AG20443 (cell line): ENCODE measurements at regions not wholly inside any gene's neighbourhood (a gene's known extent, or its start where the extent isn't known, plus 50 kb on each side); places are given as distances from the start of the nearest gene placed in this dataset.

Experiments used
- DNase-seq: peaks from one replicate; pipeline ENCODE4 v3.0.0; 2012; ENCODE audit warnings: low spot score, mixed read lengths

DNA sequence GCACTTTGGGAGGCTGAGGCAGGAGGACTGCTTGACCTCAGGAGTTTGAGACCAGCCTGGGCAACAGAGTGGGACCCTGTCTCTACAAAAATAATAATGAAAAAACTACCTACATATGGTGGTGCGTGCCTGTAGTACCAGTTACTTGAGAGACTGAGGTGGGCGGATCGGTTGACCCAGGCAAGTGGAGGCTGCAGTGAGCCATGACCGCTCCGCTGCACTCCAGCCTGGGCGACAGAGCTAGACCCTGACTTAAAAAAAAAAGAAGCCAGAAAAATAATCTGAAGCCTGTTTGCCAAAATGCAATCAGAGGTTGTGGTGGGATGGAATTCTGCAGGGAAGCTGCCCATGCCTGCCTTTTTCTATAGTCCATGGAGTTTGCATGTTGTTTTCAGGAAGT lies 50.4 kb upstream of the GGTA1 start:
- DNase-seq = no peak

DNA sequence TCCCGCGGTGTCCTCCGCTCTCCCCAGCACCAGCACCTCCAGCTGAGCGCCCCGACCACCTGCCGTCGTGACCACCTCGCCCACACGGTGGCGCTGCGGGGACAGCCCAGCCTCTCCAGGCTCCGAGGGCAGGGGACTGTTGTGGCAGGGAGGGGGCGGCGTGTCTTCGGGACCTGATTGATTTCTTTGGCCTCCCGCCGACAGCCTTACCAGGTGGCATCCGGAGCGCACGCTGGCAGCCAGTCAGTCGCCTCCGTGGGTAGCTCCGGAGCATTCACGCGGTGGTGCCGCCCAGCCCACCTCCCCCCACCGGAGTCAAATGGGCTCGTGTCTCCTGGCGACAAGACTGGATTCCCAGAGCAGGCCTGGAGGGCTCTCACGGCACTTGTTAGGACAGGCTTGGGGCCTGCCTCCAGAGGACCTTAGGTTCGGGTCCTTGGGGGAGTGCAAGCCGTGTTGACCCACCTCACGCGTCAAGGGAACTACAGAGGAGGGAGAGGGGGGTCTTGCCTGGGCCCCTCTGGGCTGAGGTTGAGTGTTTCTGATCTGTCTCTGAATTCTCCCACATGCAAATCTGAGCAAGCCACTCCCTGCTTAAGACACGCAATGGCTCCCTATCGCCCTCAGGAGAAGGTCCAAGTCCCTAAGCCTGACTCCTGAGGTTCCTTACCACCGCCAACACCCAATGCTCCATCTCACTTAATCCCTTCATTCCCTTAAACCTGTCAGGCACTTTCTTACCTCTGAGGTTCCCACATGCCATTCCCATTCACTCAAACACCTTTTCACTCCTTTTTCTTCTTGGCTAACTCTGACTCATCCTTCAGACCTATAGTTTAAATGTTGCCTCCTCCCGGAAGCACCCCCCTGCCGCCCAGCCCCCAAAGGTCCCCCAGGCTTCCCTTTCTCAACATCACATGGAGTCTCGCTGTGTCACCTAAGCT lies 51.2 kb upstream of the GGTA1 start:
- DNase-seq = peak; percentile 80

DNA sequence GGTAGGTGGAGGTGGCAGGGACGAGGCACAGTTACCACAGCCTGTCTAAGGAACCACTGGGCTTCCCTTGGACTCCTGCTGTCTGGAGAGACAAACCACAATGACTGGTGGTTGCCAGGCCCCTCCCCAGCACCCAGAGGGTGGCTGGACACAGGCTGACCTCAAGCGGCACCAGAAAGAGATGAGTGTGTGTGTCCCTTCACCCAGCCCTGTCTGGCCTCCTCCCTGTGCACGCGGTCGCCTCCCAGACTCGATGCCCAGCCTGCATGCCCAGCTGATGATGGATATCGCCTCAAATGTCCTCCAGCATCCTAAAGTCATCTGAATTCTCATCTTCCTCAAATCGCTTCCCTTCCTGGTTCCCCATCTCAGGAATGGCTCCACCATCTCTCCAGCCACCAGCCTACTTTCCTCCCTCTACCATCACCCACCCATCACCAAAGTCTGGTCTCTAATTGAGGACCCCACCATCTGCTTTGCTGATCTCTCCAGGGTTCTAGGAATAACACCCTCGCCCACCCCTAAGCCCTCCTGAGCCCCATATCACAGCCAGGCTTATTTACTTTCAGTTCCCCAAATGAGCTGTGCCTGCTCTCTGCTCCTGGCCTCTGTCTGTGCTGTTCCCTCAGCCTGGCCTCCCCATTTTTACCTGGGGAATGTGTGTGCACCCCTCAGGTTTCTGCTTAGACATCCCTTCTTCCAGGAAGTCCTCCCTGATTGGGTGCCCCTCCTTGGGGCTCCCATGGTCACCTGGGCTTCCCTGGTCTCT lies 52.5 kb upstream of the GGTA1 start:
- DNase-seq = no peak

DNA sequence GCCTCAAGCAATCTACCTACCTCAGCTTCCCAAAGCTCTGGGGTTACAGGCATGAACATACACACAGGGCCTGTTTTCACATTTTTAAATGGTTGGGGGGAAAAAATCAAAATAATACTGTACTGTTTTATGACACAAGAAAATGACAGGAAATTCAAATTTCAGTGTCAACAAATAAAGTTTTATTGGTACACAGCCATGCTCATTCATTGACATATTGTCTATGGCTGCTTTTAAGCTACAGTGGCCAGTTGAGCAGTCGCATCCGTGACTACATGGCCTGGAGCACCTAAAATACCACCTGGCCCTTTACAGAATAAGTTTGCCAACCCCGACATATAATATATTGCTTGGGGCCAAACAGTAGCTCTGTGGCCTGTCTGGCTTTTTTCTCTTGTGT lies 56.4 kb upstream of the GGTA1 start:
- no peak for DNase-seq

DNA sequence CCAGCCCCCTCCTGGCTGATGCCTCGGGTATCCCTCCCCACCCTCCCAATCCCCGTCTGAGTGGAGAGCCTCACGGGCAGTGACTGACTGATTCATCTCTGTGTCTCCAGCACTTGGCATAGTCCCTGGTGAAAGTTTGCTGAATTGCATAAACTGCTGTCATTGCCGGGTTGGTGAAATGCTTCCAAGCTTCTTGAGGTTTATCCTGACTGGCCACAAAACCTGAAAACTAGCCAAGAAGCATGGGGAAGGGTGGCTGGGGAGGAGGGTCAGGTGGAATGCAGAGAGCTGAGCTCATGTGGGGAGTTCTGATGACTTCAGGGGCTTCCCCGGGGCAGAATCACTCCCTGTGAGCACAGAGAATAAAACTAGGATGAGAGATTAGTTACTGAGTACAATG lies 56.9 kb upstream of the GGTA1 start:
- peak; percentile 87 for DNase-seq

DNA sequence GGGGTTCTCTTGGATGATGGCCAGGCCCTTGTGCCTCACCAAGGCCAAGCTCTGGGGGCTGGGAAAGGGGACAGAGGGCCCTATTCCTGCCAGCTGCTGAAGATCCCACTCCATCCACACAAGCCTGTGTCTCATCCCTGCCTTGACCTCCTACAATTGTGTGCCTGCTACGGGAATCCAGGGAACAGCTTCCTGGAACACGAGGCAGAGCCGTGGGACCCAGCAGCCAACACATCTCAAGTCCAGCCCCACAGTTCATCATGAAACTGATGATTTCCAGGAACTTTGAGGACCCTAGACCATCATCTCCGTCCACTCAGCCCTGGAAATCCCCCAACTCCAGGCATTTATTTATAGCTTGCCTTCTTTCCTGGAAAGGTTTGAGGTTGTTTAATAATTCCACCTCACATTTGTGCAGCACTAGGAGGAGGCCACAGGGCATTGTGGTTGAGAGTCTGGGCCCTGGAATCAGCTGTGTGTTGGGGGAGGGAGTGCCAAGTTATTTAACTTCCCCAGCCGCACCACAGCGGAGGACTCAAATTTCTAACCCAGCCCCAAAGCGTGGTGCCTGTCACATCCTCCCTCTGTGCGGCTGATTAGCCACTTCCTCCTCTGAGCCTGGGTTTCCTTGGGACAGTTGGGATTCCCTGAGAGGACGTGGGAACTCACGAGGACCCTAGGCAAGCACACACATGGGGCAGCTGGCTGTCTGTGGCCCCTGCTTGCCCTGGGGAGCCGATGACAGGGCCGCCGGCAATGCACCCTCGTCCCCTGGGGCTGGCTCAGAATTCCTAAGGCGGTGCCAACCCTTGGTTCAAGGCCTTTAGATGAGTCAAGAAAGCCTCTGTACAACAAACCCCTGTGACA lies 58.2 kb upstream of the GGTA1 start:
- DNase-seq = peak; percentile 90

DNA sequence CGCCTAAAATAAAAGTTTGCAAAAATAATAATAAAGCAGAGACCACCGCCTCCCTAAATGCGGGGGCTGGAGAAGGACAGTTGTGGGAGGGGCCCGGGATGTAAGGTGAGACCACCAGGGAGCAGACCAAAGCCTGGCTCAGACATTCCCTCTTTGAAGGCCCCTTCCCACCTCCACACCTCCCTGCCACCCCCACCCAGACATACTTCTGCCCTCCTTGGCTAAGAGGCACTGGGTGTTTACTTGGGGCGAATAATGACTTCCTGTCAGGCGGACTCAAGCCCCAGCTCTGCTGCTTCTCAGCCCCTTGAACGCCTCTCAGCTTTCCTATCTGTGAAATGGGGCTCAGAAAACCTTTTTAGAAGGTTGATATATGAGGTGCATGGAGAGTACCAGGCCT lies 58.8 kb upstream of the GGTA1 start:
- no peak for DNase-seq

DNA sequence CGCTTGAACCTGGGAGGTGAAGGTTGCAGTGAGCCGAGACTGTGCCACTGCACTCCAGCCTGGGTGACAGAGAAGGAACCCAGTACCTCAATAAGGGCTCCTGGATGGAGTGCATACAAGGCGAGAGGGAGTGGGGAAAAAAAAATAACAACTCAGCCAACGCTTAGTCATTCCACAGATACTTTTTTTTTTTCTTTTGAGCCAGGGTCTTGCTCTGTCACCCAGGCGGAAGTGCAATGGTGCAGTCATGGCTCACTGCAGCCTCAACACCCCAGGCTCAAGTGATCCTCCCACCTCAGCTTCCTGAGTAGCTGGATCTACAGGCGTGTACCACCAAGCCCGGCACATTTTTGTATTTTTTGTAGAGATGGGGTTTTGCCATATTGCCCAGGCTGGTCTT lies 59.5 kb upstream of the GGTA1 start:
- DNase-seq = no peak

DNA sequence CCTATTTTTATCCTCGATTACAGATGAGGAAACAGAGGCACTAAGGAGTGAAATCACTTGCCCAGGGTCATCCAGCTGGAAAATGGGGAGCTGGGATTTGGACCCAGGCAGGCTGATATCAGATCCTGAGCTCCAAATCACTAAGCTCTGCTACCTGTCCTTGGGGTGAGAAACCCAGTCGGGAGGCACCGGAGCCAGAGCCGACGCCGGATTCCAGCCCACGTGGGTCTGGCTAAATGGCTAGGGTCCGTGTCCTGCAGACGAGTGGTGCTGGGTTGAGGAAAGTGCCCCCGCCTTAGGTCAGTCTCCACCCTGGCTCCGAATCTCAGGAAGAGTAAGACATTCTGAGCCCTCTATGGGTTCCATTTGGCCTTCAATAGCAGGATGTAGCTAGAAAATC lies 61.3 kb upstream of the GGTA1 start:
- no peak for DNase-seq

DNA sequence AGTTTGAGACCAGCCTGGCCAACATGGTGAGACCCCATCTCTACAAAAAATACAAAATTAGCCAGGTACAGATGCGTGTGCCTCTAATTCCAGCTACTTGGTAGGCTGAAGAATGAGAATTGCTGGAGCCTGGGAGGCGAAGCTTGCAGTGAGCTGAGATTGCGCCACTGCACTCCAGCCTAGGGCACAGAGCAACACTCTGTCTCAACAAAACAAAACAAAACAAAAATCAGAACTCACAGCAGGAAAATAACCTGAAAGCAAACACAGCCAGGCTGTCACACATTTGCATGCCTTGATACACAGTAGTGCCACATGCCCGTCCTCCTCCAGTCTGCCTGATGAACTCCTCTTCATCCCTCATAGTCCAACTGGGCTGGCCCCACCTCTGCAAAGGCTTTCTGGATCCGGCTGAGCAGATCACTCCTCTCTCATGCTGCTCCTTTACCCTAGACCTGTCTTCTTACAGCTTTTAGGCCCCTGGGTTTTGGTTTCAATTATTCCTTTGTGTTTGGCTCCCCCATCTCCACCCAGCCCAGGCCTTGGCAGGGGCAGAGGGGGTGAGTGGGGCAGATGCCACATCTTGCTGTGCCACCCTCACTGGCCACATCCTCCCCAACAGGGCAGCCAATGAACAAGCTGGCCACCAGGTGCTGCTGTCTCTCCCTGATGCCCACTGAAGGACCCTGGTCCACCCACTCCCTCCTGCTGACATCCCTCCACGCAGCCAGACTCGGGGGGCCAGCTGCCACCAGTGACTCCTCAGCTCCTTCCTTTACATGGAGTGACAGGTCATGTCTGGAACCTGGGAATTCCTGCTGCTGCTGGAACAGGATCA lies 62.0 kb upstream of the GGTA1 start:
- DNase-seq = no peak

DNA sequence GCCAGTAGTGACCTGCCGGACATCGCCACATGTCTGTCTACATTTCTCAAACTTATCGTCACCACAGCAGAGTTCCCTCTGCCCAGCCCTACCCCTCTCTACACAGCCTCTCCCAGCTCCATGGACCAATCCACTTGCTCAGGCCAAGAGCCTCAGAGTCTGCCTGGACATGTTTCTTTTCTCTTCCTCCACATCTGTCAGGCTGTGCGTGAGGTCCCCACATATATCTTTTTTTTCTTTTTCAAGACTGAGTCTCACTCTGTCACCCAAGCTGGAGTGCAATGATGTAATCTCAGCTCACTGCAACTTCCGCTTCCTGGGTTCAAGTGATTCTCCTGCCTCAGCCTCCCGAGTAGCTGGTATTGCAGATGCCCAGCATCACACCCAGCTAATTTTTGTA lies 62.7 kb upstream of the GGTA1 start:
- DNase-seq = no peak

DNA sequence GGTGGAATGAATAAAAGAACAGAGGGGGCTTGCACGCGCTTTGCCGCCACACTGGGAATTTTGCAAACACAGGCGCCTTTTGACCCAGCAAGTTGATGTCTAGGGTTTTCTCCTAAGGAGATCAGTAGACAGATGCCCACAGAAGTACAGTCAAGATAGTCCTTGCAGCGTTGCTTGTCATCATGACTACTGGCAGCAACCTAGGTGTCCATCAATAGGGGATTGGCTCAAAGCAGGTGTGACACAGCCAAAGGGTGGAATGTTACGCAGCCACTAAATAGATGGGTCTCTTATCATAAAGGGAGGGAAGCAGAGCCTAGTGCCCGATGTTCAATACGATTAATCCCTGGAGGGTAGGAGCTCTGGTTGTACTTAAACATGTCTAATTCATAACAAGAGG lies 63.8 kb upstream of the GGTA1 start:
- DNase-seq = no peak

DNA sequence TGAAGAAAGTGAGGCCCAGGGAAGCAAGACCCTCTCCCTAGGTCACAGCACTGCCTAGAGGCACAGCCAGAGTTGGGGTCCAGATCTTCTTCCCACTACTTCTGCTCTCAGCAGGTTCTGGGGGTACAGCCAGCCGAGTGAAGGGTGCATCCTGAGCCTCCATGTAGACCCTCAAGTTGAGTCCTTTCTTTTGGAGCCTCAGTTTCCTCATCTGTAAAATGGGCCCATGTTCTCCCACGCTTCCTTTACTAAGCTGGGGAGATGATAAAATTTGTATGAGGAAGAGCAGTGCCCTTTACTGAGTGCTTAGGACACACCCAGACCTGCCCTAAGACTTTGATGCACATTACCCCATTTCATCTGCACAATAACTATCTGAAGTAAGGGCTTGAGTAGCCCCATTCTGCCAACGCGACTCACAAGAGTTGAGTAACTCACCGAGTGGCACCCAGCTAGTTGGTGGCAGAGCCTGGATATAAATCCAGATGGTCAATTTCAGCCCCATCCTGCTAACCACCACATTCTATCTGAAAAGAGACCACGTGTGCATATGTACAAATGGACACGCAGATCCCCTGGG lies 64.3 kb upstream of the GGTA1 start:
- DNase-seq = no peak

DNA sequence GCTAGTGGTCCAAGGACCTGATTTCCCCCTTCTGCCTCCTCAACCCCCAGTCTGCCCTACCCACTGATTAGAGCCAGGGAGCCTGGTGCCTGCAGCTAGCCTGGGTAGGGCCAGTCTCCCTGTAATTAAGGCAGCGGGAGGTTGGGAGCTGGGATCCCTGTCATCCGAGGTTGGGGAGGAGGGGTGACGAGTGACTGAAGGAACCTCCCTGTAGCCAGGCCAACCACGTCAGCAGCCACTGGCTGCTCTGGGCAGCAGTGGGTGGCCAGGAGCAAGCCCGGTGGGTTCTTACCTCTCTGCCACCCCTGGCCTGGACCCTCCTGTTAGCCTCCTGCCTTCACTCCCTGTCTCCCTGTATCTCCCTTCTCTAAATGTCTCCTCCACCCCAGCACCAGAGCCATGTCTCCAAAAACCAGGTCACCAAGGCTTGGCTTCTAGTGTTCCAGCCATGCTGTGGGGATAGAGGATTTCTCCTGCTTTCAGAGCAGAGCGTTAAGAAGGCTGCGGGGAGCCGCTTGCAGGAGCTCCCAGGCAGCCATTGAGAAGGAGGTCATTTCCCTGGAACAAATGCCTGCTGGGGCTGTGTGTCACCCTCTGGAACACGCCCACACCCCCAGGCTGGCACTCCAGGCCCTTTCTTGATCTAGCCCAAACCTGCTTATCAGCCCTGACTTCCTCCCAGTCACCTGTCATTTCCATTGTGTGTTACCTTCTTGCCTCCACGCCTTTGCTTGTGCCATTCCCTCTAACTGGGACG lies 65.0 kb upstream of the GGTA1 start:
- DNase-seq = no peak

DNA sequence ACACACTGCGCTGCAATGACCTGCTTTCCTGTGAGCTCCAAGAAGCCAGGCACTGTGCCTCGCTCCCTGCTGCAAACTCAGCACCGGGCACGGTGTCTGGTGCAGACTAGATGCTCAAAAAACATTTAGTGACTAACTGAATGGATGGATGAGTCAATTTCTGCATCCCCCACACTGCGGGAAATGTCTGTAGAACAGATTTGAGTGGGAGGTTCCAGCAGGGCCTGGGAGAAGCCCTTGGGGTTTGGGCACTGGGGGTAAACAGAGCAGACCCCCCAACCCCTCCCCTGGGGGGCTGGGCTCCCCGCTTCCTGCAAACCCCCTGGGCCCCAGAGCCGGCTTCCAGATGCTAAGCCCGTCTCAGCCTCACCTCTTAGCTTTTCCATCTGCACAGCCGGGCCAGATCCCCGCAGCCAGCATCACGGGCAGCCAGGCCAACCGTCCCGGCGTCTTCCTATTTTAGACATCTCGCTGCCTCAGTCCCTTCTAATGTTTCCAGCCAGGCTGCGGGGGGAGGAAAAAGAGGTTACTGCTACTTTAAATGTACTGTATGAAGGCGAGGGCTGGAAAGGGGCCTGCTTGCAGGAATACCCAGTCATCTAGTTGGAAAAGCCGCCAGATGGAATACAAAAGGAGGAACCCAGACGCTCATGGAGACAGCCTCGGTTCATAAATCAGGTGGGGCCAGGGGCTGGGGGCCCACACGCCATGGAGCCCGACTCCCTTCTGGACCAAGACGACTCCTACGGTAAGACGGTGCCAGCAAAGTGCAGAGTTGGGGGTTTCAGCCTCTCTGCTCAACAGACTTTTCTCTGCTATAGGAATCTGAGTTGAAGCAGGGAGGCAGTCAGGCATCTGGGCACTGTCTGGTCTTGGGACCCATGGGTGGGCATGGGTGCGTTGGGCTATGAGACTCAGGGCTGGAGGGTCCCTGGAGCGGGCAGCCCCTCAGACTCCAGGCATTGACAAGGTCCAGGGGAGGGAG lies 67.1 kb upstream of the GGTA1 start:
- DNase-seq = peak; percentile 74

DNA sequence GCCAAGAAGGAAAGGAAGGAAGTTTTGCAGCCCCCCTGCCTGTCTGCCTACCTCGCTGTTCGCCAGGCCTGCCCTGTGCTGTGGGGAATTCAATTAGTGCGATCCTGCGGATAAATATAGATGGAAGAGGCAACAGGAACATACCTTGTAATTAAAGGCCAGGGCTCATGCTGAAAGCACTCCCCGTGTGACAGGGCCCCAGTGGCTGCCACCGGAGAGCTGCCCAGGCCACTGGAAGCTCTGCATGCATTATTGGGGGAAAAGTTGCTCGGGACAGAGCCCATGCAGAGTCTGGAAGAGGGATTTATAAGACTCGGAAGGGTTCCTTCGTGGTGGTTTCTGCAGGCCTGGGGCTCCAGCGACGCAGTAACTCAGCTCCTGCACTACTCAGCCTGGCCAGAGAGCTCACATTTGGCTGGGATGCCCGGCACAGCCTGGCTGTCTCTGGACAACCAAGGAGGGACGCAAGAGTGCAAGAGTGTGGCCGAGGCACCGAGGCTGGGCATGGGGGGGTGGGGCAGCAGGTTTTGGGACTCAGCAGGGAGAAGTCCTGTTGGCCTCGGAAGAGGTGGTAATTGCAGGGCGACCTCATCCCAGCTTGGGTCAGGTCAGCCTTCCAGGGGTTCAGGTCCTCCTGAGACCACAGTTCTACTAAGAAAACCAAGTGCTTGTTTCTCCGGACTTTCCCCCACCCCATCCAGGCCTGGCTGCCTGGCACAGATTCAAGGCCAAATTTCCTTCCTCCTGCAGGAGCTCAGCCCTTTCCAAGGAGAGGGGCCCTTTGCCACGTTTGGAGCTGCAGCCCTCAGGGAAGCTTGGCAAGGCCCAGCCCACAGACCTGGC lies 68.1 kb upstream of the GGTA1 start:
- DNase-seq = peak; percentile 50

DNA sequence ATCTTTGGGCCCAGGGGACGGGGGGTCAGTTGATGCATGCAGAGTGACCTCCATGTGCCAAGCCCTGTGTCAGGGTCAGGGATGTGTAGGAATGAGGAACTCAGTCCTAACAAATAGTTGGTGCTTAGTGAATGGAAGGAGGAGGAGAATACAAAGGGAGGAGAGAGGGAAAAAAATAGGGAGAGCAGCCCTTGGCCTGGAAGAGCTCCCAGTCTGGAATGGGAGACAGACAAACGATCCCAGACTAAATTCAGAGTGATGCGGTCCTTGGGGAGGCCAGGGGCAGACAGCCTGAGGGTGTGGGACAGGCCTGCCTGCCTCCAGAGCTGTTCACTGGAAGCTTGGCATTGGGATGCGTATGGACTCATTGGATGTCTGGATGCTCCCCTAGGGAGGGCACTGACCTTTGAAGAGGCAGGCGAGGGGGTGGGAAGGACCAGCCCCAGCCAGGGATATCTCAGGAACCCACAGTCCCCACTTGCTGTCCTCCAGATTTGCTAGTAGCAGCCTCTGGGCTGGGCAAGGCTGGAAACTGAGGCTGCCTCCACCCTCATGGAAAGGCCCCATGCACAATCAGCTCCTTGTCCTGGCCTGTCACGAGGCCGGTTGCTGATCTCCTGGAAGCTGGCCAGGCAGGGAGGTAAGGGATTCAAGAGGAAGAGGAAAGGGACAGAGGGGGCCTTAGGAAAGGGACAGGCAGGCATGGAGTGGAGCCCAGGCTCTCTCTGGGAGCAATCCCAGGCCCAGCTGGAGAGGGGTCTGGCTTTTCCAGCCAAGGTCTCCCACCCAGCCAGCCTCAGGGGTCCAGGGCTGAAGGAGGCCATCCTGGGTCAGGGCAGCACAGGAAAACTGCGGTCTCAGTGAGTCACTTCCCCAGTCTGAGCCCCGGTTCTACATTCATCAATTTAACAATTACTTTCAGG lies 69.0 kb upstream of the GGTA1 start:
- DNase-seq = no peak
